ENCODE measurements at regions not wholly inside any gene's neighbourhood (a gene's known extent, or its start where the extent isn't known, plus 50 kb on each side); places are given as distances from the start of the nearest gene placed in this dataset.
"Not testable (repeated sequence)": the region's sequence is repeated elsewhere in the genome, so short reads cannot be mapped to it uniquely, and the experiment has no call there.

DNA sequence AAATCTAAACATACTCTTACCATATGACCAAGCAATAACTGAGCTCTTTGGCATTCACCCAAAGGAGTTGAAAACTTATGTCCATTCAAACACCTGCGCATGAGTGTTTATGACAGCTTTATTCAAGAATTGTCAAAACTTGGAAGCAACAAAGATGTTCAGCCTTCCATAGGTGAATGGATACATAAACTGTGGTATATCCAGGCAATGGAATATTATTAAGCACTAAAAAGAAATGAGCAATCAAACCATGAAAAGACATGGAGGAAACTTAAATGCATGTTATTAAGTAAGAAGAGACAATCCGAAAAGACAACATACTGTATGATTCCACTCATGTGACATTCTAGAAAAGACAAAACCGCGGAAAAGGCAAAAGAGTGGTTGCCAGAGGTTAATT, 312.0 kb upstream of the TMC3 start:
- DNase-seq, result no peak

DNA sequence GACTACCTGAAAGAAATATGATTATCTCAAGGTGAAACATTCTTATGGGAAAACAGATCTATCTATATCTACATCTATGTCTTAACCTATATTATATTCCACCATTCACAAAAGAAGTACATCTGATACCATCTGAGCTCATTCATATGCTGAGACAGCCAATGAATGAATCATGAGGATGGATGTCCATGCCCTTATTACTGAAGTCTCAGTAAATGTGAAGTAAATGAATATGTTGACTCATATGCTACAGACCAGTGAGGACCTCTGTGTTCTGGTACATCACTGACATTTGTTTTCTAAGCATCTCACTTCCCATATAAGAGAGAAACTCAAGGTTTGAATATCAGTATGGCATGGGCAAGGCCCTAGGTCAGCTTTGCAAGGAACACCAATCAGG, 311.2 kb upstream of the TMC3 start:
- DNase-seq, result no peak

DNA sequence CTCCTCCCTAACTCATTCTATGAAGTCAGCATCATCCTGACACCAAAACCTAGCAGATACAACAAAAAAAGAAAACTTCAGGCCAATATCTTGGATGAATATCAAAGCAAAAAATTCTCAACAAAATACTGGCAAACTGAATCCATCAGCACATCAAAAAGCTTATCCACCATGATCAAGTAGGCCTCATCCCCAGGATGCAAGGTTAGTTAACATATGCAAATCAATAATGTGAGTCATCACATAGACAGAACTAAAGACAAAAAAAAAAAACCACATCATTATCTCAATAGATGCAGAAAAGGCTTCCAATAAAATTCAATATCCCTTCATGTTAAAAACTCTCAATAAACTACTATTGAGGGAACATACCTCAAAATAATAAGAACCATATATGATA, 306.8 kb upstream of the TMC3 start:
- no peak for DNase-seq

DNA sequence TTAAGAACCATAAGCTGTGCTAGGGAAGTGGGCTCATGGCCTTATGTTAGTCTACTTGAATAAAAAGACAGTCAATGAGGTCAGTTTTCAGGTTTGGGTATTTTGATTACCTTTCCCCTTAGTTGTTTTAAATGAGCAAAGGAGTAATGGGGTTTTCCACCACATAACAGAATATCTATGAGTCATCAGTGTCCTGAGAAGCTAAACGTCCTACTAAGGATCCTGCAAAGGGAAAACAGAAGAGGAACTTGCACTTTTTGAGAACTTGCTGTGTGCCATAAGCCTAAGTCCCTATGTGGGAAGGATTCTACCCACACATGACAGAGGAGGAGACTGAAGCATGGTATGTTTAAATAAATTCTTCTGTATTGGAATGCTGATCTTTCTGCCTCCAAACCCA, 292.8 kb upstream of the TMC3 start:
- DNase-seq, result no peak

DNA sequence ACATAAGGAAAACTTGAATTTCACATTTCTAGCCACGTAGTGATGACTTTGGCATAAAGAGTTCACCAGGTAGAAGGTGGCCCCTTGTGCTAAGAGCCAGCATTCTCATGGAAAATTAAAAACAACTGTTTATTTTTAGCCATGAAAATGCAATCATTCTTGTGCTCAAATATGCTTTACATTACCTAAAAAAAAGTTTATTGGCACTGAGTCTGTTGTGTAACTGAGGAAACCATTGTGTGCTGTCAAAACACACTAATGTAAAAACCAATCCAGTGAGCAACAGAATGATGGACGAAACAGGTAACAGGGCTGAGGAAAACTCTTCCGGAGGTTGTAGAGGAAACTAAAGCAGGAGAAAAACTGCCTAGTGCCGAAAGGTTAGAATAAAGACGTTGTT, 287.0 kb upstream of the TMC3 start:
- DNase-seq, result no peak

DNA sequence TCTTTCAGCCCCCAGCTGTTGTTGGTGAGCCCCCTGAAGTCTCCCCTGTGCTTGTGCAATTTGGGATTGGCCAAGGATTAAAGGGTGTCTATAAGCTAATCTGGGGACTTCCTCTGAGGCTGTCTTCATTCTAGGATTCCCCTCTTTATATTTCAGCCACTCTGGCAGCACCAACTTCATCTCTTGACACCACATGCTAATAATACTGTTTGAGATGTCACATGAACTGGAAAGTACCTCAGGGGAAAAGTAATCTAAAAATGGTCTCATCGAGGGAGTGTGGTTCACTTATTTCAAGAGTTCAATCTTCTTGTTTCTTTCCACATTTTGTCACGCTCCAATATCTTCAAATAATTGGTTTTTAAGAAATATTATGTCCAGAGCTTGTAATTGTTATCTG, 279.2 kb upstream of the TMC3 start:
- no peak for DNase-seq

DNA sequence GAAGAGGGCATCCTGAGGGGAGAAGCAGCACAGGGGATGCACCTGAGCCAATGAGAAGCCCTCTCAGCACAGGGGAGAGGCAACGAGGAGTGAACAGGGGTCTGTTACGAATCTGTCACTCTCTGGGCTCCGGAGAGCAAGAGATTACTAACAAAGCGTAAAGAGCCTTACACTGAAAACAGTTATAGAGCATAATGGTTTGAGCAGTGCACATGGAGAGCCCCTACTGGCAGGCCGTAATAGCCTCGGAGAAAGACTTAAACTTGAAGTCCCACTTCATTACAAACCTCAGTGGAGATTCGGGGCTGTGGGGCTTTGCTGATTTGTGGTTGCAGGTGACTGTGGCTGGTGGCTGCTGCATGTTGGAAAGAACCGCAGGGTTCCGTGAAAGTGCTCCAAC, 271.5 kb upstream of the TMC3 start:
- DNase-seq, result no peak

DNA sequence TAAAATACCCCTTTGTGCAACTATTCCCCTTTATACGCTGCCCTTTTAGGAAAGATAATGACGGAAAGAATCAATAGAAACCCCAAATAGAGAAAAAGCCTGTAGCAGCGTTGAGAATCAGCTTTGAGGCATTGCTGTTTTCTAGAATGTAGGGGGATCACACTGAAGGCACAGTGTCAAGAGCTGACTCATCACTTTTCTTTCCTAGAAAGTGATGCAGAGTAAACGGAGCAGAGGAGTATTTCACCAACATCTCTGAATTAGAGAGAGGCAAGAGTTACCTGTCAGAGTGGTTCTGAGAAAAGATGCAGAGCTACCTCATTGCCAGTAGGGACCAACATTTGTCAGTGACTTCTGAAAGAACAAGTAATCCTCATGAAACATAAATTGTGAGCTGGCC, 269.8 kb upstream of the TMC3 start:
- DNase-seq, result no peak

DNA sequence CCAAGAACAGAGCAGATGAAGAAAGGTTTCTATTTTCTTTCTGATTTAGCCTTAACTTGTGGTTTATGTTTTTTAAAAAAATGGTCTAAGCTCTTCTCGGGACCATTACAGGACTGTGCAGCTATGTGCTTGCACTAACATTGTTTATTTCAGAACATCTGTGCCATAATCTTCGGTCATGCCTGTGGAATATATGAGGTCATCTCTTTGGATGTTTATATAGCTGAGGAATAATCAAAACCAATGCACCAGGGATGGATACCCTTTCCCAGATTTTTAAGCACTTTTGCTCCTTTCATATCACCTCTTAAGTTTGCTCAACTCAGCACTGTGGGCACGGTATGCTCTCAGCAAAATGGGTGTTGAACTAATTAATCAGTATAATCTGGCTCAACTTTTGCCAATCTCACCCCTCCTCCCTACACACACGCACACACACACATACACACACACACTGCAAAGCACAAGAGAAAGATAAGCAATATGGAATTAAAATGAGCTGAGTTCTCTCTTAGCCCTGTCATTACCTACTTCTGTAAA, 268.5 kb upstream of the TMC3 start:
- no peak for DNase-seq

DNA sequence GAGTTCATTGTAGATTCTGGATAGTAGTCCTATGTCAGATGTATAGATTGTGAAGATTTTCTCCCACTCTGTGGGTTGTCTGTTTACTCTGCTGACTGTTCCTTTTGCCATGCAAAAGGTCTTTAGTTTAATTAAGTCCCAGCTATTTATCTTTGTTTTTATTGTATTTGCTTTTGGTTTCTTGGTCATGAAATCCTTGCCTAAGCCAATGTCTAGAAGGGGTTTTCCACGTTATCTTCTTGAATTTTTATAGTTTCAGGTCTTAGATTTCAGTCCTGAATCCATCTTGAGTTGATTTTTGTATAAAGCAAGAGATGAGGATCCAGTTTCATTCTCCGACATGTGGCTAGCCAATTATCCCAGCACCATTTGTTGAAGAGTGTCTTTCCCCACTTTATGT, 262.1 kb upstream of the TMC3 start:
- not testable (repeated sequence) for DNase-seq

DNA sequence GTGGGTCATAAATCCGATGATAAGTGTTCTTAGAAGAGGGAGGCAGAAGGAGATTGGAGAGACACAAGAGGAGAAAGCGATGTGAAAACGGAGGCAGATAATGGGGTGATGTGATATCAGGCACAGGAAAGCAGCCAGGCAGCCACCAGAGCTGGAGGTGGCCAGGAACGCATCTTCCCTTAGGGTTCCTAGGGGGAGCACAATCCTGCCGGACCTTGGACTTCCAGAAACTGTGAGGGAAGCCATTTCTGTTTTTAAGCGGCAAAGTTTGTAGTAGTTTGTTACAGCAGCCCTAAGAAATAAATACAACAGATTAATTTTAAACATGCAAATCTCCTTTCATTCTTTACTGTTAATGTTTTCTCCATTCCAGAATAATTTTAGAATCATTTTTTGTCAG, 259.9 kb upstream of the TMC3 start:
- DNase-seq, result no peak

DNA sequence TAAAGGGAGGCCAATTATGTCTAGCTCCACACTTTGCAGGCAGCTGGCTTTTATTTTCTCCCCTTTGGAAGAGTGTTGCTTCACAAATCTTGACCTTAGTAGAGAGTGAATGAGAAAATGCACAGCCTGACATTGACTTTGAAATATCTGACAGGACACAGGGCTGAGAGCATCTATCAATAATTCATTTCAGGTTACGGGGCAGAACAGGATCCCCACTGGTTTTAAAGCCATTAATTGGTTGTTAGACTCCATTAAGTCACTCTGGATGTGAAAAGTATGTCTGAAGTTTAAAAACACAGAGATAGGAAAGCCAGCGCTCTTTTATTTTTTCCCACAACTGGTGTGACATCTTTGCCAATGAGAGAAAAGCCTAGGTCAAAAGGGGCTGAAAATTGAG, 251.9 kb upstream of the TMC3 start:
- DNase-seq, result no peak

DNA sequence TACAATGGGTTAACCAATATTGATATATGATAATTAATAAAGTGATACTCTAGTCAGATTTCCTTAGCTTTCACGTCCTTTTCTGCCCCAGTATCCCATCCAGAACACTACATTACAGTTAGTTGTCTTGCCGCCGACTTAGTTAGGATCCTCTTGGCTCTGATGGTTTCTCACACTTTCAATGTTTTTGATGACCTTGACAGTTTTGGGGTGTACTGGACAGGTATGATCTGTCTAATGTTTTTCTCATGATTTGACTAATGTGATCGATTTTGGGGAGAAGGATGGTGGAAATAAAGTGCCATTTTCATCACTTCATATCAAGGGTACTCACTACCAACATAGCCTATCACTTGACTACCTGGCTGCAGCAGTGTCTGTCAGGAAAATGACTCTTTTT, 245.0 kb upstream of the TMC3 start:
- no peak for DNase-seq

DNA sequence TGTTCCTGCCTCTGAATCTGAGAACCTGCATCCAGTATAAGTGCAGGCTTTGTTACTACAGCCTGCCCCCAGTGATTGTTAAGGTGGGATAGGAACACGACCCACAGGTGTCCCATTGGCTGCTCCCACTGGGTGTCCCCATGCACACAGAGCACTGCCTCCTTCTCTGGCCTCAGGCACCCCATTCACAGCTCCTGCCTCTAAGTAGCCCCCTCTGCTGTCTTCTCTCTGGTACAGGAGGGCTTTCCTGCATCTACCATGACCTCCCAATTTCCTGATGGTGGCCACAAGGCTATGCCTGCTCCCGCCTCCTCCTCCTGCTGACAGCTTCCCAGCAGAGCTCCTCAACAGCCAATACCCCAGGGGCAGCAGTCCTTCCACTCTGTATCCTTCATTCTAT, 238.6 kb upstream of the TMC3 start:
- no peak for DNase-seq

DNA sequence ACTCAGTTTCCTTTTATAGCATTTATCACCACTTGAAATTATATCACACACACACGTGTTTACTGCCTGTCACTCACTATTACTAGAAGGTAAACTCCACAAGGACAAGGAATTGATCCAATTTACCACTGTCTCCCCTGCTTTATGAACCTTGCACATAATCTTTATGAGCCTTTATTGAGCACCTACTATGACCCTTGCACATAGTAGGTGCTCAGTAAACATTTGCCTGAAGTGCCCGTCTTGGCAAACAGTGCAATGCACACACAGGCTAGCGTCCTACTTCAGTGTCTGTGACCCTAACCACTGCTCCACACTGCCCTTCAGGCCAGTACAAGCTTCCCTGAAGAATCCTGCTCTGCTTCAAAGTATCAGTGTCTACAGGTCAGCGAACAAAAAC, 237.7 kb upstream of the TMC3 start:
- DNase-seq, result no peak

DNA sequence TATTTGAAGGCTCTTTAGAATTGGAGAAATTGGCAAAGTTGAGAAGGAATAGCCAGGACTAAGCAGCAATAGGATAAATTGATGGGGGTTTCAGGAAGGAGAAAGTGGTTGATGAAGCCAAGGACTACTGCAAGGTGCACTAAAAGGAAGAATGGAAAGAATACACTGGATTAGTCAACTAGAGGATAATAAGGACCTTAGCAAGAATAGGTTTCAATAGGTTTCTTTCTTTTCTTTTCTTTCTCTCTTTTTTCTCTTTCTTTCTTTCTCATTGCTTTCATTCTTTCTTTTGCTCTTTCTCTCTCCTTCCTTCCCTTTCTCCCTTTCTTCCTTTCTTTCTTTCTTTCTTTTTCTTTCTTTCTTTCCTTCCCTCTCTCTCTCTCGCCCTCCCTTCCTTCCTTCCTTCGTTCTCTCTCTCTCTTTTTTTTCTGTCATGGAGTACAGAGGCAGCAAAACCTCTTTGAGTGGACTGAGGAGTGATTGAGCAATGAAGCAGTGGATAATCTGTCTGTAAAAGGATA, 234.4 kb upstream of the TMC3 start:
- no peak for DNase-seq

DNA sequence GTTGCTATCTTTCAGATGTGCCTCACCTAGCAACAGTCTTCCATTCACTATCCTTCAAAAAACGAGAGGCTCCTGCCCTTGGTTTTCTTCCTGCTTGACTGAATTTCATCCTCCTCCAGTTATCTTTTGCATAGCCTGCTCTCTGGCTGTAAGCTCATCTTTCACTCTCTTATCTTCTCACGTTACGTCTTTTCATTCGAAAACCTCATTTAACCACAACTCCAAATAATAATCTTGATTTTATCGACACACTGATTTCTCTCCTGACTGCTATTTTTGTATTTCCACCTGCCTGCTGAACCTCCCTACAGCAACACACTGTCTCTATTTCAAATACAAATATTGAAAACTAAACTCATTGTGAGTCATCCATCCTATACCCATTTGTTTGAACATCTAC, 230.7 kb upstream of the TMC3 start:
- no peak for DNase-seq

DNA sequence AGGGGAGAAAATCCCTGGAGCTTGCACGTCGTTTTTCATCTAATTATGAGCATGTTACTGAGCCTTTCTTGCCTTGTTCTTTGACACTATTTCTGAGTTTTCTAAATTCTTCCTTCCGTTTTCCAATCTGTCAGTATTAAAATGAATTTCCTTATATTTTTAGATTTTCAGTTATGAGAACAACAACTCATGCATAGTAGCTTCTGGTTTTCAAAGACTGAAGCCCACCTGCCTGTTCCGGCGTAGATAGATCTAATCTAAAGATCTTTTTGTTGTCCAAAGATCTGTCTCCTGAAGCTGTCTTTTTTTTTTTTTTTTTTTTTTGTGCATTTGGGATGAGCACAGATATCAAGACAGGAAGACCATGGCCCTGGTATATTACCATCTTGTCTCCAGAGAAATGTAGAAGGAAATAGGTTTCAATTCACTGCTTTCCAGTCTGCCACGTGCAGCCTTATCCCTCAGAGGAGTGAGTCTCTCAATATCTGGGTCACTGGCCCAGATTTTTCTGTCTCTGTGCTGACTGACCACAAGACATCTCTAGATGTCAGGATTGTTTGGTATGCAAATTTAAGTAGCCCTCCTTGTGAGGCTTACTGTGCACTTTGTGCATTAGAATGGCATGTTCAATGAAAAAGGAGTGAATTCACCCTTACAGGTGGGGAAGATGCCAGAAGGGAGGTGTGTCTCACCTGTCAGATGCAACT, 222.3 kb upstream of the TMC3 start:
- DNase-seq, result no peak

DNA sequence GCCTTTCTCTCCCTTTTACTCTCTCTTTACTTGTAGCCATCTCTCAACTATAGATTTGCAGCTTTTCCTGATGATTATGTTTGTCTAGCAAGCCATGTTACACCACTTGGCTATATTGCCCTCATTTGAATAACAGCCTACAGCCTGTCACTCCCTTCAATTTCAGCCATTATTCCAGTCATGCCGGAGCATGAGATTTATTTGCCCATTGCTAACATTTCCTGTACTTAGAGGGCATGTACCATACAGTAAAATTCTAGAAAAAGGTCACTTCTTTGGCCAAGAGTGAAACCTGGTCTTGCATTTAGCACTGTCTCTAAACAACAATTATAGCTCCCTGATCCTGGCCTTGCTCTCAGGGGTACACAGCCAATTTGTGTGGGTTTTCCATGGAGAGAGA, 221.7 kb upstream of the TMC3 start:
- no peak for DNase-seq

DNA sequence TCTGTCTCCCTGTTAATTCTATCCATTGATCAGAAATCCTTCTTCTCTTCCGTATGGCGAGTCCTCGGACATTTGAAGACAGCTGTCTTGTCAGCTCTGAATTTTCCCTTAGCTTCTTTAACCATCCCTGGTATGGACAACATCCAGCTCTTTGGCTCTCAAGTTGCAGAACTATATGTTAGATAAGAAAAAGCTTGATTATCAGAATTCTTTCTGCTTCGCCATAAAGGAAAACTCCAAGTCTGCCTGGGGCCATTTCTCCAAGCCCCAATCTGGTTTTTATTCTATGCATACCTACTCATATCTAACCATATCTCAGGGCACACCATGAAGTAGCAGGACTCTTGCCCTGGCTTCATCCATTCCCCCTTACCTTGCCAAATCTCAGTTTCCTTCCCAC, 215.7 kb upstream of the TMC3 start:
- DNase-seq, result no peak

DNA sequence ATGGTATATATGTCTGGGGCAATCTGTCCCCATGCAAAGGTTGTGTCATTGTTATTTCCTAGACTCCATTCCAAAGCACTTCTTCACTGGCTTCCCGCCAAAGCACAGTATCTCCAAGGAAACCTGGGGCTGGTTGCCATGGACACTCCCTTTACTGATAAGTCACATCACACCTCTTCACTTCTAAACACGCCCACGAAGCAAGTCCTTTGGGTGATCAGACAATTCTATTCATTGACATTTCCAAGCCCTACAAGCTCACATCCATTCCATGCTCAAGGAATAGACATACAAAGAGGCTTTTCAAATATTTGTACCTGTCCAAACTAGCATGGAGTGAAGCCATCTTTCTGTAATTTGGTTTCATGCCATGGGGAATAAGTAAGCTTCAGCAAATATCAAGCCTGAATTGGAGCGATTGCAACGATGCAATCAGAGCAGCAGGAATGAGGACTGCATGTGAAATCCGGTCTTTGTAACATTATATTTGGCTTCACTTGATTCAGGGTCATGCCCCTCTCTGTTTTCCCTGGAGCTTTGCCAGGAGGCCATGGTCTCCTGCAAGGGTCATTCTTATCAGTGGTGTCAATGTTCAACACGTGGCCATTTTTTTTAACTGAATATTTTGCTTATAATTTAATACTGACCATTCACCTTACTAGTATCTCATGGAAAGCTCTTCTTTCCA, 201.6 kb upstream of the TMC3 start:
- peak; percentile 29 to 48 for DNase-seq

DNA sequence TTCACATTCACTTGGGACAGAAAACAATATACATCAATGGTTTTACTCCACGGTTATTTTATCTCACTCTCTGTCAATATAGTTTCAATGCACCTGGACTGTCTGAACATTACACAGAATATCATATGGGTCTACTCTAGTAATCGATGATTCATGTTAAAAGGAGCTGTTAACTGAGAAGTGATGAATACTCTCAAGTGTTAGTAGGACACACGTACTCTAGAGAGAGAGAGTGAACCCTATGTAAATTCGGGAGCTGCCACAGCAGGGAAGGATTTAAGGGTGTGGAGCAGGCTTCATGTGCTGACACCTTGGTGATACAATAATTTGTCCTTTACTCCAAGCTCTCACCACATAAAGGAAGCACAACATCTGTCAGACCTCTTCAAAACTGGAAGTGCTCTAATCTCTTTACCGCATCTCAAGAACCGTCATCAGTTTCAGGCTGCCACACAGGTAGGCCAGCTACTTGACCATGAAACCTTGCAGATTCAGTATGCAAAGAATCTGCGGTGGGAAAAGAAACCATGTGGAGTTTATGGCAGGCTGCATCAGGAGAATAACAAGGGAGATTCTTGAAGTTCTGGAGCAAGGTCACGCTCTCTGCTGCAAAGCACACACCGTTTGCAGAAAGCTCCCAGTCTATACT, 199.2 kb upstream of the TMC3 start:
- peak; percentile 13 to 48 for DNase-seq

DNA sequence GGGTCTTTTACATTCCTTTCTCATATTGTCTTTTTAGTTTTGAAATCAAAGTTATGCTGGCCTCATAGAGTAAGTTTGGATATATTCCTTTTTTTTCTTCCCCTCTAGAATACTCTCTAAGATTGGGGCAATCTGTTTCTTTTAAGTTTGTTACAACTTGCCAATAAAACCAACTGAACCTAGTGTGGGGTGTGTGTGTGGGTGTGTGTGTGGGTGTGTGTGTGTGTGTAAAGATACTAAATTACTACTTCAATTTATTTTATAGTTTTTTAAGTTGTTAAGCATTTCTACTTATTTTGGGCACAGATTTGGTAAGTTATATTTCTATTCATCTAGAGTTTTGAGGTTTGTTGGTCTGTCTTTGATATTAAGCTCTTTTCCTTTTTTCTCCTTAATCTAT, 198.2 kb upstream of the TMC3 start:
- DNase-seq, result no peak

All from NCI-H187 (cell line).